ENCODE measurements at regions not wholly inside any gene's neighbourhood (a gene's known extent, or its start where the extent isn't known, plus 50 kb on each side); places are given as distances from the start of the nearest gene placed in this dataset.

DNA sequence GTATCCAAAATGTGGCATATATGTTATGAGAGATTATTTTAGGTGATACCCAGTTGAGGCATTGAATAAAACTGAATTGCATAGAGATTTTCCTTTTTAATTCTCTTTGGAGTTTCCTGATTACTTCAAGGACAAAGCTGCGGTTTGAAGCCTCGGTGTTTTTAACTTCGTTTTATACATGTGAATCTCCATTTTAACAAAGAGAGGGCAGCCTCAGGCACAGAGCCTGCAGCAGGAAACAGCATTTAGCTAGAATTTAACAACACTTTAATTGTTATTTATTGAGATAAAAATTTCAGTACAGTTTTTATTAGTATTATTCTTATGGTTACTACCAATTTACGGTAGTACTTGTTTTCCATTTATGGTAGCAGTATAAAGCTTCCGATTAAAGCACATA, 114.0 kb downstream of the KIF4B start:
- TF ChIP-seq, protein P1, sequence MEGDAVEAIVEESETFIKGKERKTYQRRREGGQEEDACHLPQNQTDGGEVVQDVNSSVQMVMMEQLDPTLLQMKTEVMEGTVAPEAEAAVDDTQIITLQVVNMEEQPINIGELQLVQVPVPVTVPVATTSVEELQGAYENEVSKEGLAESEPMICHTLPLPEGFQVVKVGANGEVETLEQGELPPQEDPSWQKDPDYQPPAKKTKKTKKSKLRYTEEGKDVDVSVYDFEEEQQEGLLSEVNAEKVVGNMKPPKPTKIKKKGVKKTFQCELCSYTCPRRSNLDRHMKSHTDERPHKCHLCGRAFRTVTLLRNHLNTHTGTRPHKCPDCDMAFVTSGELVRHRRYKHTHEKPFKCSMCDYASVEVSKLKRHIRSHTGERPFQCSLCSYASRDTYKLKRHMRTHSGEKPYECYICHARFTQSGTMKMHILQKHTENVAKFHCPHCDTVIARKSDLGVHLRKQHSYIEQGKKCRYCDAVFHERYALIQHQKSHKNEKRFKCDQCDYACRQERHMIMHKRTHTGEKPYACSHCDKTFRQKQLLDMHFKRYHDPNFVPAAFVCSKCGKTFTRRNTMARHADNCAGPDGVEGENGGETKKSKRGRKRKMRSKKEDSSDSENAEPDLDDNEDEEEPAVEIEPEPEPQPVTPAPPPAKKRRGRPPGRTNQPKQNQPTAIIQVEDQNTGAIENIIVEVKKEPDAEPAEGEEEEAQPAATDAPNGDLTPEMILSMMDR (IDR thresholded peaks at IDR 0.05 in 4 of 5, conservative IDR thresholded peaks at IDR 0.05 in 1 of 5): no peak
- TF ChIP-seq POLR2A (IDR thresholded peaks at IDR 0.05): no peak

All from gastrocnemius medialis (tissue), 4 donors.